Skeletal muscle tissue (tissue), 3 donors: ENCODE measurements at regions not wholly inside any gene's neighbourhood (a gene's known extent, or its start where the extent isn't known, plus 50 kb on each side); places are given as distances from the start of the nearest gene placed in this dataset.

Experiments
- H3K27ac ChIP-seq: one replicate; pipeline ENCODE4 v1.7.0; 2013; ENCODE audit warnings: mild to moderate bottlenecking, low read depth, low read length, inconsistent platforms
- H3K27me3 ChIP-seq, 3 donors: one replicate each; pipeline ENCODE4 v1.7.0; 2013; ENCODE audit warnings: low read length in 3 of 3; ENCODE audit not compliant: control insufficient read depth in 3 of 3, insufficient read depth in 3 of 3
- H3K36me3 ChIP-seq, 3 donors: one replicate each; pipeline ENCODE4 v1.7.0; 2013; ENCODE audit warnings: low read length in 3 of 3; ENCODE audit not compliant: control insufficient read depth in 3 of 3, insufficient read depth in 3 of 3
- H3K4me1 ChIP-seq, 3 donors: one replicate each; pipeline ENCODE4 v1.7.0; 2013; ENCODE audit warnings: low read length in 3 of 3, mild to moderate bottlenecking in 3 of 3; ENCODE audit not compliant: control insufficient read depth in 3 of 3, insufficient read depth in 3 of 3
- H3K4me3 ChIP-seq, 3 donors: one replicate each; pipeline ENCODE4 v1.7.0; 2013; ENCODE audit warnings: low read length in 3 of 3
- H3K9ac ChIP-seq, 3 donors: one replicate each; pipeline ENCODE4 v1.7.0; 2013; ENCODE audit warnings: low read length in 3 of 3, mild to moderate bottlenecking in 3 of 3, moderate library complexity in 2 of 3, low read depth in 1 of 3
- H3K9me3 ChIP-seq, 3 donors: one replicate each; pipeline ENCODE4 v1.7.0; 2013; ENCODE audit warnings: low read length in 3 of 3; ENCODE audit not compliant: control insufficient read depth in 3 of 3
- donor health status: Osteomylitis.

- Histone ChIP-seq H3K4me3 (no peak overlapping the region), H3K36me3 (no peaks in the 10 kb centered on the region), H3K27ac (no peak overlapping the region), H3K9ac (no peak overlapping the region), H3K4me1 (no peaks in the 10 kb centered on the region), H3K9me3 (no peaks in the 10 kb centered on the region), H3K27me3 (peaks cover 8 to 52% (median 38%) of the 10 kb centered on the region in 3 donors)
These were observed 56.1 kb upstream of the B3GAT1 start for GRCh38 chr11:134468081-134468668.

DNA sequence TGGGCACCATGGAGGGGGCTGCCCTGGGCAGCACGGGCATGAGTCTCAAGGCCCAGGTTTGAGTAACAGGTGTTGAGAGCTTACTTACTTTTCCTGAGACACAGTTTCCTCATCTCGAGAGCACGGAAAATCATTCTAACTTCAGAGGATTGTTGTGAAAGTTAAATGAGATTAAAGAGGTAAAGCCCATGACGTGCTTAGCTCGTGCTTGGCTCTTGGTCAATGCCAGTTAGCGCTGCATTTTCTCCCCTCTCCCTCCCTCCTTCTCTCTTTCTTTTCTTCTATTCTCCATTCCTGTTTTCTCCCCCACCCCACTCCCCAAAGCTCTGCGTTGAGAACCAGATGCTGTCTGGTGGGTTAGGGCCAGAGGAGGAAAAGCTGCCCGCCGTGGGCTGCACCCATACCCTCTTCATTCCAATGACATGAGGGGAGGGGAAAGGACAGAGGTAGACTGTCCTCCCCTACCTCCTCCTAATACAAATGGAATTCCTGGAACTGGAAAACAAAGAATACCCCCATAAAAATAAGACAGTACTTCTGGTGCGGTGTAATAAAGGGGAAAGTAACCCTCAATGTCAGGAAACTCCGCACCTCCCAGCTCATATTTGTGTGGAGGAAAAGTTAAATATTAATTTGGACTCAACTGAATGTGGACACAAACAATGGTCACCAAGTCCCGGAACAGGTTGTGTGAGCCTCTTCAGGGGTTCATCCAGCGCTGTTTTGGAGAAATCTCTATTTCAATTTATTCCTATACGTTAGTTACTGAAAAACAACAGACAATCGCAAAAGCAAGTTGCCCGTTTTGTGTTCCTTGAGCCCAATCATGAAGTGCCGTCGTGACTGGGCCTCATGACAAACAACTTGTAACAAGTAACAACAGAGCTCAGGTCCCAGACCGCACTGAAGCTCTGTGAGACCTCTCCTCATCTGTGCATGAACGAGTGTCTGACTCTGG, 54.8 kb upstream of the B3GAT1 start:
- H3K9me3 ChIP-seq: no peaks in the 10 kb centered on the region
- no peak overlapping the region for H3K27ac ChIP-seq
- no peaks in the 10 kb centered on the region for H3K4me1 ChIP-seq
- no peak overlapping the region for H3K4me3 ChIP-seq
- H3K36me3 ChIP-seq: no peaks in the 10 kb centered on the region
- H3K9ac ChIP-seq: no peak overlapping the region
- H3K27me3 ChIP-seq: peaks cover 3 to 41% (median 28%) of the 10 kb centered on the region in 3 donors

DNA sequence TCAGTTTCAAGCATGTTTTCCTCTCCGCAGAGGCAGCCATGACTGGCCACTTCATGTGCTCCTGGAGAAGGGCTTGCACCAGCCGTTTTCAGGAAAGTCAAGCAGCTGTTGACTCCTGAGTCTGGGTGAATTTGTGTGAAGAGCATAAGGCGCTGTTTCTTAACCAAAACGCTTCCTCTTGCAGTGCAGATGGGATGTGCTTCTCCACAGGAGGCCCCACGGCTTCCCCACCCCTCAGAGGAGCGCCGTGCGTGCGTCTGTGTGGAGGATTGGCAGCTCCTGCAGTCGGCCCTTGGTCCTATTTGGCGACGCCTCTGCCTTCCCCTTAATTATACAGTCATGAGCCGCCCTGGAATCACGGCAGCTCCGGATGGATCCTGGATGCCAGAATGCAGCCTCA, 54.1 kb upstream of the B3GAT1 start:
- H3K27me3 ChIP-seq: peaks cover 3 to 35% (median 23%) of the 10 kb centered on the region in 3 donors
- no peaks in the 10 kb centered on the region for H3K9me3 ChIP-seq
- H3K27ac ChIP-seq: no peak overlapping the region
- no peaks in the 10 kb centered on the region for H3K36me3 ChIP-seq
- no peak overlapping the region for H3K9ac ChIP-seq
- H3K4me1 ChIP-seq: no peaks in the 10 kb centered on the region
- H3K4me3 ChIP-seq: no peak overlapping the region

- Histone ChIP-seq H3K27me3 (peaks cover 3 to 33% (median 24%) of the 10 kb centered on the region in 3 donors), H3K9me3 (no peaks in the 10 kb centered on the region), H3K9ac (no peak overlapping the region), H3K4me3 (no peak overlapping the region), H3K4me1 (no peaks in the 10 kb centered on the region), H3K36me3 (no peaks in the 10 kb centered on the region), H3K27ac (no peak overlapping the region)
These were observed 53.1 kb upstream of the B3GAT1 start for GRCh38 chr11:134464981-134465730.

DNA sequence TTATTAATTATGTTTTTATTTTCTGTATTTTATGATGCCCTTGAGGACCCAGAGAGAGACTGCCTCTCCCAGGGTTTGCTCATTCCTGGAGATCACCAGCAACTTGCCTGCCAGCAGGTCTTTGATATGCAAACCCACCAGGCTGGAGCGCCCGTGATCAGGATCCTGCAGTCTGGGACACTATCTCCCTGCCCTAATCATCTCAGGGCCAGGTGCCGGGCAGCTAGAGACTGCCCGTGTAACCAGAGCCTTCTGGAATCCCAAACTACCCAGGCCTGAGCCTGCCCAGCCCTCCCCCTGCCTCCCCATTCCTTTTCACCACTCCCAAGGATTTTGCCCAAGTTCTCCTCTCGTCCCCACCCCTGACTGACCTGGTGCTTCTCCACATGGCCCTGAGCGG, 52.2 kb upstream of the B3GAT1 start:
- Histone ChIP-seq H3K27ac (no peak overlapping the region), H3K9me3 (no peaks in the 10 kb centered on the region), H3K36me3 (no peaks in the 10 kb centered on the region), H3K4me3 (no peak overlapping the region), H3K4me1 (no peaks in the 10 kb centered on the region), H3K9ac (no peak overlapping the region), H3K27me3 (peaks cover 3 to 39% (median 26%) of the 10 kb centered on the region in 3 donors)

- H3K4me1 ChIP-seq: no peaks in the 10 kb centered on the region
- H3K9ac ChIP-seq: no peak overlapping the region
- peaks cover 3 to 39% (median 26%) of the 10 kb centered on the region in 3 donors for H3K27me3 ChIP-seq
- H3K36me3 ChIP-seq: no peaks in the 10 kb centered on the region
- no peaks in the 10 kb centered on the region for H3K9me3 ChIP-seq
- H3K4me3 ChIP-seq: no peak overlapping the region
- H3K27ac ChIP-seq: no peak overlapping the region
These were observed 51.7 kb upstream of the B3GAT1 start for GRCh38 chr11:134463716-134464115.
